ENCODE measurements at regions not wholly inside any gene's neighbourhood (a gene's known extent, or its start where the extent isn't known, plus 50 kb on each side); places are given as distances from the start of the nearest gene placed in this dataset.

- no peak for TF ChIP-seq MAX (CRISPR knock-in tag; IDR thresholded peaks at IDR 0.05)
- TF ChIP-seq ZNF281 (CRISPR knock-in tag; IDR thresholded peaks at IDR 0.05): no peak
- no peak for TF ChIP-seq FOXK1 (CRISPR knock-in tag; IDR thresholded peaks at IDR 0.05)
- TF ChIP-seq EMX1 (CRISPR knock-in tag; IDR thresholded peaks at IDR 0.05): no peak
- TF ChIP-seq ATF6 (CRISPR knock-in tag; IDR thresholded peaks at IDR 0.05): no peak
Measured at GRCh38 chr4:159639671-159640323, 536.9 kb downstream of the RAPGEF2 start (continued).

- no peak for DNase-seq (ENCODE audit: low spot score)
- no peaks in the 10 kb centered on the region for H3K4me1 Mint-ChIP-seq
- peaks cover 5% of the 10 kb centered on the region for H3K36me3 Mint-ChIP-seq
- no peak overlapping the region for H3K4me3 Mint-ChIP-seq
- no peak for ATAC-seq
- no peak overlapping the region for H3K27ac Mint-ChIP-seq
- ChIA-PET CTCF (no interaction called here), POLR2A (no interaction called here)
- TF ChIP-seq SOX15 (CRISPR knock-in tag; IDR thresholded peaks at IDR 0.05) (no peak), USF2 (CRISPR knock-in tag; IDR thresholded peaks at IDR 0.05) (no peak), PRRX2 (CRISPR knock-in tag; IDR thresholded peaks at IDR 0.05) (no peak), SMAD3 (CRISPR knock-in tag; IDR thresholded peaks at IDR 0.05; ENCODE audit: borderline replicate concordance) (no peak), TP53 (CRISPR knock-in tag; IDR thresholded peaks at IDR 0.05) (no peak), GRHL2 (CRISPR knock-in tag; IDR thresholded peaks at IDR 0.05; ENCODE audit: insufficient replicate concordance, severe bottlenecking) (no peak), PREB (CRISPR knock-in tag; IDR thresholded peaks at IDR 0.05; ENCODE audit: borderline replicate concordance) (no peak)
- peaks cover 23% of the 10 kb centered on the region for H3K9me3 Mint-ChIP-seq
- H3K27me3 Mint-ChIP-seq (ENCODE audit: low read depth): no peaks in the 10 kb centered on the region
Measured at GRCh38 chr4:159649237-159649636, 546.4 kb downstream of the RAPGEF2 start.

- DNase-seq (ENCODE audit: low spot score) (no peak), ATAC-seq (no peak)
- ChIA-PET CTCF (interaction anchor here (0.5 kb wide), 1 partner anchor 72 kb away, joined by 3 read pairs; no protein-coding TSS in a partner anchor), POLR2A (no interaction called here)
- Mint-ChIP-seq H3K9me3 (peaks cover 29% of the 10 kb centered on the region), H3K4me3 (no peak overlapping the region), H3K27ac (no peak overlapping the region), H3K36me3 (peaks cover 5% of the 10 kb centered on the region), H3K27me3 (ENCODE audit: low read depth) (no peaks in the 10 kb centered on the region), H3K4me1 (no peaks in the 10 kb centered on the region)
- TF ChIP-seq PREB (CRISPR knock-in tag; IDR thresholded peaks at IDR 0.05; ENCODE audit: borderline replicate concordance) (no peak), NFYB (CRISPR knock-in tag; conservative IDR thresholded peaks at IDR 0.05; ENCODE audit: low read depth) (no peak), MXD4 (CRISPR knock-in tag; IDR thresholded peaks at IDR 0.05; ENCODE audit: borderline replicate concordance) (no peak), TEAD4 (CRISPR knock-in tag; IDR thresholded peaks at IDR 0.05) (no peak), ZBTB43 (CRISPR knock-in tag; IDR thresholded peaks at IDR 0.05) (no peak), AR (CRISPR knock-in tag; IDR thresholded peaks at IDR 0.05) (no peak), ELF4 (CRISPR knock-in tag; IDR thresholded peaks at IDR 0.05; ENCODE audit: low read depth) (no peak), ETV6 (CRISPR knock-in tag; IDR thresholded peaks at IDR 0.05) (no peak), USF2 (CRISPR knock-in tag; IDR thresholded peaks at IDR 0.05) (no peak)
Measured at GRCh38 chr4:159652871-159653270, 550.0 kb downstream of the RAPGEF2 start.

All from WTC11 (cell line).